ENCODE measurements at regions not wholly inside any gene's neighbourhood (a gene's known extent, or its start where the extent isn't known, plus 50 kb on each side); places are given as distances from the start of the nearest gene placed in this dataset.

GRCh38 chrY:15501181-15501580 lies 976.9 kb downstream of the NLGN4Y start:
- TF ChIP-seq, protein P1, sequence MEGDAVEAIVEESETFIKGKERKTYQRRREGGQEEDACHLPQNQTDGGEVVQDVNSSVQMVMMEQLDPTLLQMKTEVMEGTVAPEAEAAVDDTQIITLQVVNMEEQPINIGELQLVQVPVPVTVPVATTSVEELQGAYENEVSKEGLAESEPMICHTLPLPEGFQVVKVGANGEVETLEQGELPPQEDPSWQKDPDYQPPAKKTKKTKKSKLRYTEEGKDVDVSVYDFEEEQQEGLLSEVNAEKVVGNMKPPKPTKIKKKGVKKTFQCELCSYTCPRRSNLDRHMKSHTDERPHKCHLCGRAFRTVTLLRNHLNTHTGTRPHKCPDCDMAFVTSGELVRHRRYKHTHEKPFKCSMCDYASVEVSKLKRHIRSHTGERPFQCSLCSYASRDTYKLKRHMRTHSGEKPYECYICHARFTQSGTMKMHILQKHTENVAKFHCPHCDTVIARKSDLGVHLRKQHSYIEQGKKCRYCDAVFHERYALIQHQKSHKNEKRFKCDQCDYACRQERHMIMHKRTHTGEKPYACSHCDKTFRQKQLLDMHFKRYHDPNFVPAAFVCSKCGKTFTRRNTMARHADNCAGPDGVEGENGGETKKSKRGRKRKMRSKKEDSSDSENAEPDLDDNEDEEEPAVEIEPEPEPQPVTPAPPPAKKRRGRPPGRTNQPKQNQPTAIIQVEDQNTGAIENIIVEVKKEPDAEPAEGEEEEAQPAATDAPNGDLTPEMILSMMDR (IDR thresholded peaks at IDR 0.05) = no peak
- Histone ChIP-seq H3K4me3 (no peak overlapping the region), H3K27ac (no peak overlapping the region)

GRCh38 chrY:15510288-15510687 lies 986.0 kb downstream of the NLGN4Y start:
- ATAC-seq (ENCODE audit: insufficient number of reproducible peaks, low FRiP score, low read depth) (no peak), DNase-seq (ENCODE audit: low spot score) (no peak)
- H3K4me3 ChIP-seq = no peak overlapping the region
- H3K4me1 ChIP-seq (ENCODE audit: control insufficient read depth in 1 of 2, low read depth in 2 of 2) = no peaks in the 10 kb centered on the region
- TF ChIP-seq, protein P1 (IDR thresholded peaks at IDR 0.05) = no peak
- H3K27me3 ChIP-seq (replicated peaks; ENCODE audit: insufficient read depth) = no peaks in the 10 kb centered on the region
- H3K36me3 ChIP-seq = no peaks in the 10 kb centered on the region
- no peaks in the 10 kb centered on the region for H3K9me3 ChIP-seq
- no peak overlapping the region for H3K27ac ChIP-seq

More at GRCh38 chrY:15501181-15501580, 976.9 kb downstream of the NLGN4Y start:
- ATAC-seq (ENCODE audit: insufficient number of reproducible peaks, low FRiP score, low read depth) = no peak
- no peaks in the 10 kb centered on the region for H3K4me1 ChIP-seq (ENCODE audit: control insufficient read depth in 1 of 2, low read depth in 2 of 2)
- no peaks in the 10 kb centered on the region for H3K36me3 ChIP-seq
- no peaks in the 10 kb centered on the region for H3K9me3 ChIP-seq
- no peak for DNase-seq (ENCODE audit: low spot score)
- H3K27me3 ChIP-seq (replicated peaks; ENCODE audit: insufficient read depth) = no peaks in the 10 kb centered on the region

GRCh38 chrY:15510984-15511650 lies 986.8 kb downstream of the NLGN4Y start:
- H3K27ac ChIP-seq = no peak overlapping the region
- no peak for DNase-seq (ENCODE audit: low spot score)
- H3K27me3 ChIP-seq (replicated peaks; ENCODE audit: insufficient read depth) = no peaks in the 10 kb centered on the region
- no peak overlapping the region for H3K4me3 ChIP-seq
- no peaks in the 10 kb centered on the region for H3K36me3 ChIP-seq
- H3K4me1 ChIP-seq (ENCODE audit: control insufficient read depth in 1 of 2, low read depth in 2 of 2) = no peaks in the 10 kb centered on the region
- no peak for ATAC-seq (ENCODE audit: insufficient number of reproducible peaks, low FRiP score, low read depth)
- TF ChIP-seq, protein P1 (IDR thresholded peaks at IDR 0.05) = no peak
- no peaks in the 10 kb centered on the region for H3K9me3 ChIP-seq

DNA sequence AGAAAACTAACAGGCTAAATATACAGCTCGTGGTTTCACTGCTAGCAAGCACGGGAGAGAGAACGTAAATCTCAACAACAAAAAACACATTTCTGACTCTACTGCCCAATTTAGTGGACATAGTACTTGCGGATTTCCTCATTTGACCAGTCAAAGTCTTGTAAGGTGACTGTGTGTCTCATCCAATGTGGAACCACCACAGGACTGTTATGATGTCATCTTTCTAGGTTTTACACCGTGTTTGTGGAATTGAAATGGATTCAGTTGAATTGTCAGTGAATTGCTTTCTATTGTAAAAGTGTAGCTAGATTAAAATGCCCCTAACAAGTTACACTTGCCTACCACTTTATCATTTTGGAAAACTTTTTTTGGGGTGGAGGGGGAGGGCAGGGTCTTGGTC lies 1010.8 kb downstream of the NLGN4Y start:
- H3K36me3 ChIP-seq = no peaks in the 10 kb centered on the region
- no peak overlapping the region for H3K4me3 ChIP-seq
- no peak overlapping the region for H3K27ac ChIP-seq
- DNase-seq (ENCODE audit: low spot score) (no peak), ATAC-seq (ENCODE audit: insufficient number of reproducible peaks, low FRiP score, low read depth) (no peak)
- no peaks in the 10 kb centered on the region for H3K4me1 ChIP-seq (ENCODE audit: control insufficient read depth in 1 of 2, low read depth in 2 of 2)
- no peaks in the 10 kb centered on the region for H3K27me3 ChIP-seq (replicated peaks; ENCODE audit: insufficient read depth)
- TF ChIP-seq, protein P1 (IDR thresholded peaks at IDR 0.05) = no peak
- H3K9me3 ChIP-seq = no peaks in the 10 kb centered on the region

DNA sequence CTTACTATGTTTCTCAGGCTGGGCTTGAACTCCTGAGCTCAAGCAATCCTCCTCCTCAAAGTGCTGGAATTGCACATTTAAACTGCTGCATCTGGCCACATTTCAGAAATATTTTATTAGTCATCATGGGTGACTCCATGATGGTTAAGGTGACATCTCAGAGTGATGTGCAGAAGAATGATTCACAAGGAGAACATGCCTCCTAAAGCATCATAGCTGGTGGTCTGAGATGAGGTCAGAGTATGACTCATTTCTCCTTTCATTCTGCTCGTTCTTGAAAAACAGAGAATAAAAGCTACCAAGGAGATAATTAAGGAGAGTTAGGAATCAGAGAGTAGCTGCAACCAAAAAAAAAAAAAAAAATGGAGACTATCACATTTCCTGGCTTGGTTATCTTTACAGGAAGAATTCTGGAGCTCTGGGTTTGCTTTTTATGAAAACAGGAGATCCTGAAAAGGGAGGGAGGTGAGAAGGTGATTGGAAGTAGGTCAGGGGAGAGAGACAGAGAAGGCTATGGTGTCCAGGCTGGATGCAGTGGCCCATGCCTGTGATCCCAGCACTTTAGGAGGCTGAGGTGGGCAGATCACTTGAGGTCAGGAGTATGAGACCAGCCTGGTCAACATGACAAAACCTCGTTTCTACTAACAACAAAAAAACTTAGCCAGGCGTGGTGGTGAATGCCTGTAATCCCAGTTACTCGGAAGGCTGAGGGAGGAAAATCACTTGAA lies 1011.6 kb downstream of the NLGN4Y start:
- DNase-seq (ENCODE audit: low spot score) (no peak), ATAC-seq (ENCODE audit: insufficient number of reproducible peaks, low FRiP score, low read depth) (no peak)
- Histone ChIP-seq H3K27me3 (replicated peaks; ENCODE audit: insufficient read depth) (no peaks in the 10 kb centered on the region), H3K4me1 (ENCODE audit: control insufficient read depth in 1 of 2, low read depth in 2 of 2) (no peaks in the 10 kb centered on the region), H3K36me3 (no peaks in the 10 kb centered on the region), H3K9me3 (no peaks in the 10 kb centered on the region), H3K27ac (no peak overlapping the region), H3K4me3 (no peak overlapping the region)
- TF ChIP-seq, protein P1 (IDR thresholded peaks at IDR 0.05) = no peak

Measured in thoracic aorta (tissue), 2 donors.